ENCODE measurements at regions not wholly inside any gene's neighbourhood (a gene's known extent, or its start where the extent isn't known, plus 50 kb on each side); places are given as distances from the start of the nearest gene placed in this dataset.

- no peaks in the 10 kb centered on the region for H3K36me3 ChIP-seq
- intact Hi-C loops (cut with DNase I) = no loop called here
- H3K4me1 ChIP-seq = no peaks in the 10 kb centered on the region
- no peak overlapping the region for H3K4me3 ChIP-seq
- DNase-seq (no peak), ATAC-seq (no peak)
- no peaks in the 10 kb centered on the region for H3K27me3 ChIP-seq
- H3K9me3 ChIP-seq = peaks cover 0 to 17% (median 0%) of the 10 kb centered on the region in 11 donors
- no peak for TF ChIP-seq CTCF (IDR thresholded peaks at IDR 0.05)
- H3K27ac ChIP-seq = no peak overlapping the region
Observed at GRCh38 chr17:71301063-71301462, 819.8 kb upstream of the SOX9 start.

GRCh38 chr17:71302721-71303549 lies 817.9 kb upstream of the SOX9 start:
- intact Hi-C loops (cut with DNase I) = no loop called here
- Histone ChIP-seq H3K9me3 (peaks cover 0 to 22% (median 0%) of the 10 kb centered on the region in 11 donors), H3K27ac (no peak overlapping the region), H3K27me3 (no peaks in the 10 kb centered on the region), H3K36me3 (no peaks in the 10 kb centered on the region), H3K4me3 (no peak overlapping the region), H3K4me1 (no peaks in the 10 kb centered on the region)
- no peak for DNase-seq
- TF ChIP-seq CTCF (IDR thresholded peaks at IDR 0.05) = no peak
- WGBS, 2 donors = 83 to 84% methylated on average over 9 of the region's 9 CpGs
- no peak for ATAC-seq

GRCh38 chr17:71304498-71305158 lies 816.2 kb upstream of the SOX9 start:
- H3K4me3 ChIP-seq = no peak overlapping the region
- peaks cover 0 to 26% (median under 1%) of the 10 kb centered on the region in 11 donors for H3K9me3 ChIP-seq
- no peaks in the 10 kb centered on the region for H3K27me3 ChIP-seq
- no peak for ATAC-seq
- H3K27ac ChIP-seq = no peak overlapping the region
- no peaks in the 10 kb centered on the region for H3K36me3 ChIP-seq
- no peak for DNase-seq
- 87 to 89% methylated on average over 5 of the region's 5 CpGs for WGBS, 2 donors
- no peaks in the 10 kb centered on the region for H3K4me1 ChIP-seq
- TF ChIP-seq CTCF (IDR thresholded peaks at IDR 0.05) = no peak
- intact Hi-C loops (cut with DNase I) = no loop called here

GRCh38 chr17:71313866-71314265 lies 807.0 kb upstream of the SOX9 start:
- DNase-seq (no peak), ATAC-seq (no peak)
- no peak for TF ChIP-seq CTCF (IDR thresholded peaks at IDR 0.05)
- WGBS, 2 donors = 54 to 56% methylated on average over 3 of the region's 3 CpGs
- Histone ChIP-seq H3K9me3 (peaks cover 0 to 7% (median 0%) of the 10 kb centered on the region in 11 donors), H3K27ac (no peak overlapping the region), H3K36me3 (no peaks in the 10 kb centered on the region), H3K4me3 (no peak overlapping the region), H3K4me1 (no peaks in the 10 kb centered on the region), H3K27me3 (no peaks in the 10 kb centered on the region)
- intact Hi-C loops (cut with DNase I) = no loop called here
